SK-N-MC (cell line): ENCODE measurements at regions not wholly inside any gene's neighbourhood (a gene's known extent, or its start where the extent isn't known, plus 50 kb on each side); places are given as distances from the start of the nearest gene placed in this dataset.

Source experiments
- DNase-seq: peaks from one replicate; pipeline ENCODE4 v3.0.0-alpha.2; 2011; ENCODE audit warnings: low read depth, low spot score
- H3K27ac ChIP-seq: fragments of 200-600 bp; sonication (generic); 2 replicates; pipeline ENCODE4 v1.5.1; 2016; ENCODE audit warnings: mixed run types
- H3K36me3 ChIP-seq: fragments of 200-600 bp; sonication (generic); 2 replicates; pipeline ENCODE4 v1.6.1; 2017; ENCODE audit warnings: antibody characterized with exemption, low read length, mixed read lengths; ENCODE audit not compliant: insufficient read depth
- H3K4me3 ChIP-seq: fragments of 200-600 bp; sonication (generic); 2 replicates; pipeline ENCODE4 v1.5.1; 2016
- H3K9ac ChIP-seq: fragments of 200-600 bp; sonication (generic); 2 replicates; pipeline ENCODE4 v1.8.0; 2017; ENCODE audit warnings: mixed run types, mixed read lengths; ENCODE audit not compliant: insufficient read length
- H3K9me3 ChIP-seq: fragments of 200-600 bp; sonication (generic); 2 replicates; pipeline ENCODE4 v1.6.1; 2017; ENCODE audit warnings: low read depth, mild to moderate bottlenecking, antibody characterized with exemption, low read length, moderate library complexity, mixed read lengths
- EZH2 ChIP-seq: fragments of 200-600 bp; sonication (generic); IDR thresholded peaks from one replicate; pipeline ENCODE4 v1.6.1; 2017; ENCODE audit warnings: antibody characterized with exemption
- FOXP2 ChIP-seq: optimal IDR thresholded peaks from 2 replicates; pipeline ENCODE3; 2011; ENCODE audit warnings: mild to moderate bottlenecking, moderate library complexity; ENCODE audit not compliant: insufficient read depth; ENCODE audit errors: extremely low read length, control extremely low read depth
- POLR2AphosphoS5 ChIP-seq: IDR thresholded peaks from 2 replicates; pipeline ENCODE4 v1.6.1; 2012; ENCODE audit warnings: mild to moderate bottlenecking, low read depth, low read length, borderline replicate concordance

DNA sequence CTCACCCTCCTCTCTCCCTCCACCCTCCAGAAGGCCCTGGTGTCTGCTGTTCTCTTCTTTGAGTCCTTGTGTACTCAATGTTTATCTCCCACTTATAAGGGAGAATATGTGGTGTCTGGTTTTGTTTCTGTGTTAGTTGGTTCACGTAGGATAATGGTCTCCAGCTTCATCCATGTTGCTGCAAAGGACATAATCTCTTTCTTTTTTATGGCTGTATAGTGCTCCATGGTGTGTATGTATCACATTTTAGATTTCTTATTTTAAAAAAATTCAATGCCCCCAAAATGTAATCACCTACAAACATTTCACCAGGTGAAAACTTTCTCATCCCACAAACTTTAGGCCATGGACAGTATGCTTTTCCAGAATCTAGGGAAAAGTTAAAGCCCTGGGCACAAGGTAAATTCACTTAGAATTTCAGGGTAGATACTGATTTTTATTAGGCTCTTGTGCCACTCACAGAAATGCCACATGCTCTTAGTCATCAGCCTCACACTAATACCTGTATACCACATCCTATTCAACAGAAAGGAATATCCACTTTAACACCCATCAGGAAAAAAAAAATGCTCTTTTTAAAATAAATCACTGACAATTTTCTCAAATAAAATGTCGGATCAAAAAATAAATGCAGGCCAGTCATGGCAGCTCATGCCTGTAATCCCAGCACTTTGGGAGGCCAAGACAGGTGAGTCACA, 104.8 kb upstream of the ENPP6 start:
- DNase-seq, result no peak
- Histone ChIP-seq H3K27ac (no peak overlapping the region), H3K4me3 (no peak overlapping the region), H3K9me3 (no peaks in the 10 kb centered on the region), H3K36me3 (no peaks in the 10 kb centered on the region), H3K9ac (no peak overlapping the region)
- TF ChIP-seq POLR2AphosphoS5 (no peak), FOXP2 (no peak), EZH2 (no peak)

DNA sequence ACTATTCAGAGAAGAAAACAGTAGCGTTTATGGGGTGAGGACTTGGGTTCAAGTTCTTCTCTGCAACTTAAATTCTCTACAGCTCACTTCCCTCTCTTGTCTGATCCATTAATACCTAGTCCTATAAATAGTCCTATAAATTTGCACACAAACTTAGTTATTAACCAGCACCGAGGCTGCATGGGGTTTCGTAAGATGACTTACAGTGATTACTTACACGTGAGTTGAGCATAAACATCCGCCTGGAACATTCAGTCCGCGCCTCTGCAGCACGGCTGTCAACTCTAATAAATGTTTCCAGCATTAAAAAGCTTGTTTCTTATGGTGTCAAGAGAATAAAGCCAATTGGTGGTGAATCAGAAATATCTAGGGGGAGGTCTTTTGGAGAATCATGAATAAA, 103.0 kb upstream of the ENPP6 start:
- Histone ChIP-seq H3K27ac (no peak overlapping the region), H3K9ac (no peak overlapping the region), H3K9me3 (no peaks in the 10 kb centered on the region), H3K36me3 (no peaks in the 10 kb centered on the region), H3K4me3 (no peak overlapping the region)
- no peak for DNase-seq
- no peak for TF ChIP-seq EZH2
- no peak for TF ChIP-seq FOXP2
- TF ChIP-seq POLR2AphosphoS5, result no peak

DNA sequence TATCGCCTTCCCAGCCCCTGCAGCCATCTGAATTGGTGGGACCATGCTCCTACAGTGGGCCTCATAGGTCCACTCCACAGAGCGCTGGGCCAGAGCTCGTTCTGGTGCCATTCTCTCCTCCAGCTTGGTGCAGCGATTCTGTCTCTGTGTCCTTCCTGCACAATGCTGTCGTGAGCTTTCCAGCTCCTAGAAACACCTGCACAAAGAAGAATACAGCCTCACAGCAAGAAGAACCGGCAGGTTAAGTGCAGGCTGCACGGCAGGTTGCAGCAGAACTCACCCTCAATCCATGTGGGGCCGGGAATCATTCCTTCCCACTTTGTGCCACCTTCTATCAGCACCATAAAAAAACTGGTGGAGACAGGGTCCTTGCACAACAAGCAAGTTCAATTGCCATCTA, 101.2 kb upstream of the ENPP6 start:
- Histone ChIP-seq H3K4me3 (no peak overlapping the region), H3K27ac (no peak overlapping the region), H3K9ac (no peak overlapping the region), H3K36me3 (no peaks in the 10 kb centered on the region), H3K9me3 (no peaks in the 10 kb centered on the region)
- no peak for TF ChIP-seq FOXP2
- TF ChIP-seq POLR2AphosphoS5, result no peak
- TF ChIP-seq EZH2, result no peak
- DNase-seq, result no peak

DNA sequence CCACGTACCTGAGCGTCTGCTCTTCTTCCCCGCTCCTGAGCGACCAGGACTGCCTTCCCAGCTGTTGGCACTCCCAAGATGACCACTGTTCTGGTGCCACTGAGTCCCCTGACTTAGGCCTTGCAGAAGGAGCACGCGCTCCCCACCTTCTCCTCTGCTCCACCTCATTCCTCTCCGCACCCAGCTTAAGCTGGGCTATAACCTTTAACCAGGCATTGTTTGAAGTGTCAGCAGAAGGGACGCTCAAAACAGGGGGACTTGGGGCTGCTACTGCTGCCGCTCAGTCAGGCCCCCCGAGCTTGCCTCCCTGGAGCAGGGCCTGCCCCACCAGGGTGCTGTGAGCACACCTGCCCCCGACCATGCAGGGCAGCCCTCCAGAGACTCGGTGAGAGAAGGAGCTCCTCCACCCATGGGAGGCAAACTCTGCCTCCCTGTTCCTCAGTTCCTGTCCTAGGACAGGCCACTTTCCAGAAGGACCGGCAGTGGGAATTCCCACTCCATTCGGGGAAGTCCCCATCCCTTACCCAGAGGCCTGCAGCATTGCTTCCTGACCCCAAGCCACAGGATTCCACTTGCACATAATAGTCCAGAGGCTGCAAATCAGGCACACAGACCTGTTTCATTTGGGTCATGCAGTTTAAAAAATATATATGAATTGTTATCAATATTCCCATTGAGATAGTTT, 99.7 kb upstream of the ENPP6 start:
- H3K4me3 ChIP-seq, result no peak overlapping the region
- TF ChIP-seq EZH2, result no peak
- no peak for TF ChIP-seq FOXP2
- no peak for TF ChIP-seq POLR2AphosphoS5
- no peak overlapping the region for H3K27ac ChIP-seq
- no peaks in the 10 kb centered on the region for H3K36me3 ChIP-seq
- no peak overlapping the region for H3K9ac ChIP-seq
- no peak for DNase-seq
- no peaks in the 10 kb centered on the region for H3K9me3 ChIP-seq

DNA sequence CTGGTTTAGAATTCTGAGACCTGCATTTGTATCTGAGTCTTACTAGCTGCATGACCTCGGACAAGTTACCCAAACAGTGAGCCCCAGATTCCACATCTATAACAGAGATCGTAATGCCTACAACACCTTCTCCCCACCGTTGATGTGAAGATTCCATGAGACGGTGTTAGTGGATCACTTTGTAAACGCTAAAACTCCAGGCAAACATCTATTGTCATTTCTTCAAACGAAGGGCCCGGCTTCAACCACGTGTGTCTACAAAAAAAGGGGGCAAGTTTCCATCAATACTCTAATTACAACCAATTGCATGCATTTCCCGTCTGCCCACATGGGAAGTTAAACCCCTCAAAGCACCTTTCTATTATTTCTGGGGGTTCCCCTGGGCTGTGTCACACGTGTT, 99.1 kb upstream of the ENPP6 start:
- Histone ChIP-seq H3K36me3 (no peaks in the 10 kb centered on the region), H3K27ac (no peak overlapping the region), H3K4me3 (no peak overlapping the region), H3K9me3 (no peaks in the 10 kb centered on the region), H3K9ac (no peak overlapping the region)
- TF ChIP-seq POLR2AphosphoS5, result no peak
- TF ChIP-seq FOXP2, result no peak
- TF ChIP-seq EZH2, result no peak
- DNase-seq, result no peak

- H3K9me3 ChIP-seq, result no peaks in the 10 kb centered on the region
- TF ChIP-seq FOXP2, result no peak
- TF ChIP-seq EZH2, result no peak
- TF ChIP-seq POLR2AphosphoS5, result no peak
Observed at GRCh38 chr4:184315675-184316359, 98.1 kb upstream of the ENPP6 start.

GRCh38 chr4:184313702-184314659, 96.3 kb upstream of the ENPP6 start:
- DNase-seq, result no peak
- H3K27ac ChIP-seq, result no peak overlapping the region
- no peaks in the 10 kb centered on the region for H3K36me3 ChIP-seq
- no peak for TF ChIP-seq POLR2AphosphoS5
- no peak for TF ChIP-seq FOXP2
- no peak for TF ChIP-seq EZH2
- no peak overlapping the region for H3K4me3 ChIP-seq
- no peak overlapping the region for H3K9ac ChIP-seq
- no peaks in the 10 kb centered on the region for H3K9me3 ChIP-seq

More at GRCh38 chr4:184315675-184316359, 98.1 kb upstream of the ENPP6 start:
- Histone ChIP-seq H3K4me3 (no peak overlapping the region), H3K27ac (no peak overlapping the region), H3K36me3 (no peaks in the 10 kb centered on the region), H3K9ac (no peak overlapping the region)
- DNase-seq, result no peak

GRCh38 chr4:184313058-184313581, 95.4 kb upstream of the ENPP6 start:
- DNase-seq, result no peak
- H3K27ac ChIP-seq, result no peak overlapping the region
- no peak overlapping the region for H3K9ac ChIP-seq
- no peaks in the 10 kb centered on the region for H3K36me3 ChIP-seq
- no peak overlapping the region for H3K4me3 ChIP-seq
- TF ChIP-seq POLR2AphosphoS5 (no peak), EZH2 (no peak), FOXP2 (no peak)
- no peaks in the 10 kb centered on the region for H3K9me3 ChIP-seq
